Adipocyte (in vitro differentiated cells): ENCODE measurements at regions not wholly inside any gene's neighbourhood (a gene's known extent, or its start where the extent isn't known, plus 50 kb on each side); places are given as distances from the start of the nearest gene placed in this dataset.
A peak's percentile ranks its signal among the peaks of the same experiment; 100 is the strongest.

Source experiments
- DNase-seq: peaks from one replicate; pipeline ENCODE4 v3.0.0-alpha.2; 2015; ENCODE audit warnings: low read depth
- H3K27me3 ChIP-seq: replicated peaks from 2 replicates; pipeline ENCODE4 v1.7.0; 2013; ENCODE audit warnings: mild to moderate bottlenecking, low read length, moderate library complexity; ENCODE audit not compliant: control insufficient read depth, insufficient read depth
- H3K36me3 ChIP-seq: 2 replicates; pipeline ENCODE4 v1.7.0; 2013; ENCODE audit warnings: low read length, mild to moderate bottlenecking, moderate library complexity; ENCODE audit not compliant: control insufficient read depth, insufficient read depth, severe bottlenecking
- H3K4me1 ChIP-seq: 2 replicates; pipeline ENCODE4 v1.7.0; 2013; ENCODE audit warnings: mild to moderate bottlenecking, low read length, moderate library complexity; ENCODE audit not compliant: control insufficient read depth, insufficient read depth
- H3K4me3 ChIP-seq: 2 replicates; pipeline ENCODE4 v1.7.0; 2013; ENCODE audit warnings: mild to moderate bottlenecking, low read length, moderate library complexity
- H3K9ac ChIP-seq: 2 replicates; pipeline ENCODE4 v1.7.0; 2013; ENCODE audit warnings: mild to moderate bottlenecking, low read length, moderate library complexity
- H3K9me3 ChIP-seq: 2 replicates; pipeline ENCODE4 v1.7.0; 2013; ENCODE audit warnings: mild to moderate bottlenecking, low read length, moderate library complexity; ENCODE audit not compliant: control insufficient read depth

GRCh38 chr16:79768276-79768970, 167.9 kb upstream of the MAF start:
- Histone ChIP-seq H3K4me3 (peak overlapping the region; percentile 76), H3K36me3 (no peaks in the 10 kb centered on the region), H3K9ac (peak overlapping the region; percentile 83), H3K27me3 (no peaks in the 10 kb centered on the region), H3K4me1 (peaks cover 31% of the 10 kb centered on the region), H3K9me3 (no peaks in the 10 kb centered on the region)
- DNase-seq, result no peak

- H3K9ac ChIP-seq, result peak overlapping the region; percentile 83
- H3K36me3 ChIP-seq, result no peaks in the 10 kb centered on the region
- no peaks in the 10 kb centered on the region for H3K27me3 ChIP-seq
- peaks cover 31% of the 10 kb centered on the region for H3K4me1 ChIP-seq
- H3K9me3 ChIP-seq, result no peaks in the 10 kb centered on the region
- peak overlapping the region; percentile 76 for H3K4me3 ChIP-seq
- DNase-seq, result peak; percentile 9
Measured at GRCh38 chr16:79767421-79768275, 167.1 kb upstream of the MAF start.

GRCh38 chr16:79765901-79766394, 165.4 kb upstream of the MAF start:
- Histone ChIP-seq H3K4me1 (peaks cover 30% of the 10 kb centered on the region), H3K27me3 (no peaks in the 10 kb centered on the region), H3K9me3 (no peaks in the 10 kb centered on the region), H3K4me3 (no peak overlapping the region), H3K36me3 (no peaks in the 10 kb centered on the region), H3K9ac (no peak overlapping the region)
- DNase-seq, result no peak

GRCh38 chr16:79765431-79765830, 164.9 kb upstream of the MAF start:
- Histone ChIP-seq H3K9ac (no peak overlapping the region), H3K4me3 (no peak overlapping the region), H3K36me3 (no peaks in the 10 kb centered on the region), H3K4me1 (peaks cover 28% of the 10 kb centered on the region), H3K27me3 (no peaks in the 10 kb centered on the region), H3K9me3 (no peaks in the 10 kb centered on the region)
- no peak for DNase-seq

GRCh38 chr16:79764415-79765110, 164.0 kb upstream of the MAF start:
- H3K27me3 ChIP-seq, result no peaks in the 10 kb centered on the region
- DNase-seq, result no peak
- H3K4me3 ChIP-seq, result no peak overlapping the region
- H3K36me3 ChIP-seq, result no peaks in the 10 kb centered on the region
- no peaks in the 10 kb centered on the region for H3K9me3 ChIP-seq
- no peak overlapping the region for H3K9ac ChIP-seq
- H3K4me1 ChIP-seq, result peaks cover 24% of the 10 kb centered on the region

- no peak for DNase-seq
- H3K36me3 ChIP-seq, result no peaks in the 10 kb centered on the region
- H3K4me1 ChIP-seq, result peaks cover 4% of the 10 kb centered on the region
- H3K27me3 ChIP-seq, result no peaks in the 10 kb centered on the region
- H3K9ac ChIP-seq, result no peak overlapping the region
- no peak overlapping the region for H3K4me3 ChIP-seq
- no peaks in the 10 kb centered on the region for H3K9me3 ChIP-seq
Measured at GRCh38 chr16:79762217-79762616, 161.7 kb upstream of the MAF start.

GRCh38 chr16:79758615-79759346, 158.2 kb upstream of the MAF start:
- H3K9ac ChIP-seq, result no peak overlapping the region
- DNase-seq, result no peak
- no peaks in the 10 kb centered on the region for H3K36me3 ChIP-seq
- H3K4me1 ChIP-seq, result peaks cover 17% of the 10 kb centered on the region
- H3K9me3 ChIP-seq, result no peaks in the 10 kb centered on the region
- no peaks in the 10 kb centered on the region for H3K27me3 ChIP-seq
- no peak overlapping the region for H3K4me3 ChIP-seq

GRCh38 chr16:79757968-79758367, 157.4 kb upstream of the MAF start:
- Histone ChIP-seq H3K4me1 (peaks cover 25% of the 10 kb centered on the region), H3K9me3 (no peaks in the 10 kb centered on the region), H3K36me3 (no peaks in the 10 kb centered on the region), H3K9ac (no peak overlapping the region), H3K27me3 (no peaks in the 10 kb centered on the region), H3K4me3 (no peak overlapping the region)
- no peak for DNase-seq

- no peak overlapping the region for H3K9ac ChIP-seq
- no peaks in the 10 kb centered on the region for H3K9me3 ChIP-seq
- no peak for DNase-seq
- peaks cover 32% of the 10 kb centered on the region for H3K4me1 ChIP-seq
- H3K4me3 ChIP-seq, result no peak overlapping the region
- H3K36me3 ChIP-seq, result no peaks in the 10 kb centered on the region
- no peaks in the 10 kb centered on the region for H3K27me3 ChIP-seq
Measured at GRCh38 chr16:79757163-79757562, 156.6 kb upstream of the MAF start.

GRCh38 chr16:79756571-79756970, 156.0 kb upstream of the MAF start:
- Histone ChIP-seq H3K9me3 (no peaks in the 10 kb centered on the region), H3K36me3 (no peaks in the 10 kb centered on the region), H3K9ac (no peak overlapping the region), H3K4me3 (no peak overlapping the region), H3K27me3 (no peaks in the 10 kb centered on the region), H3K4me1 (peaks cover 38% of the 10 kb centered on the region)
- DNase-seq, result no peak
